HEK293 (cell line): ENCODE measurements at regions not wholly inside any gene's neighbourhood (a gene's known extent, or its start where the extent isn't known, plus 50 kb on each side); places are given as distances from the start of the nearest gene placed in this dataset.

Experiments used
- CTCF ChIA-PET: fragments of 350-600 bp; formaldehyde crosslinking; extraction: SDS; loops from one replicate; lab custom pipeline; 2021; ENCODE audit warnings: antibody characterized with exemption; lab: Yijun Ruan, JAX
- POLR2A ChIA-PET: fragments of 300-600 bp; formaldehyde crosslinking; extraction: SDS; loops from one replicate; lab custom pipeline; 2020; ENCODE audit warnings: antibody characterized with exemption, inconsistent platforms; lab: Yijun Ruan, JAX
- H3K27ac ChIP-seq: fragments of 200-500 bp; sonication (Bioruptor generic); 2 replicates; pipeline ENCODE4 v1.5.1; 2014; ENCODE audit warnings: low read depth, low read length, control low read depth, inconsistent platforms; ENCODE audit errors: extremely low read depth
- H3K36me3 ChIP-seq, 2 experiments: fragments of 200-500 bp in 1 of 2; sonication (Bioruptor generic) in 1 of 2; 1 replicate in 1 of 2; 2 replicates in 1 of 2; pipeline ENCODE4 v1.5.1; 2014 to 2017; ENCODE audit warnings: inconsistent platforms in 2 of 2, low read length in 2 of 2; ENCODE audit not compliant: control insufficient read depth in 2 of 2, insufficient read depth in 1 of 2
- H3K4me1 ChIP-seq: fragments of 200-500 bp; sonication (Bioruptor generic); 2 replicates; pipeline ENCODE4 v1.5.1; 2014; ENCODE audit warnings: mild to moderate bottlenecking, low read length, inconsistent platforms; ENCODE audit not compliant: control insufficient read depth, insufficient read depth
- H3K4me3 ChIP-seq: 2 replicates; pipeline ENCODE4 v1.5.1; 2011; ENCODE audit warnings: low read depth, mild to moderate bottlenecking, control low read depth, low read length, moderate library complexity
- H3K9me3 ChIP-seq: fragments of 200-500 bp; sonication (Bioruptor generic); 2 replicates; pipeline ENCODE4 v1.5.1; 2014; ENCODE audit warnings: low read depth, low read length, inconsistent platforms; ENCODE audit not compliant: control insufficient read depth, insufficient read depth
- BCL11B ChIP-seq: fragments of 450-650 bp; formaldehyde crosslinking; IDR thresholded peaks from 2 replicates; pipeline ENCODE4 v1.5.1; 2016; ENCODE audit warnings: low read depth, missing biosample characterization, missing genetic modification characterization
- FEZF1 ChIP-seq: fragments of 450-650 bp; formaldehyde crosslinking; IDR thresholded peaks from 2 replicates; pipeline ENCODE4 v1.5.1; 2016; ENCODE audit warnings: missing biosample characterization, missing genetic modification characterization
- GLIS2 ChIP-seq: fragments of 450-650 bp; formaldehyde crosslinking; IDR thresholded peaks from 2 replicates; pipeline ENCODE4 v1.5.1; 2016; ENCODE audit warnings: missing biosample characterization, missing genetic modification characterization
- KLF7 ChIP-seq: fragments of 450-650 bp; formaldehyde crosslinking; IDR thresholded peaks from 2 replicates; pipeline ENCODE4 v1.5.1; 2016; ENCODE audit warnings: missing biosample characterization, missing genetic modification characterization, borderline replicate concordance
- KLF9 ChIP-seq: fragments of 450-650 bp; formaldehyde crosslinking; IDR thresholded peaks from 2 replicates; pipeline ENCODE4 v1.5.1; 2016; ENCODE audit warnings: missing biosample characterization, missing genetic modification characterization, low read depth
- OVOL3 ChIP-seq: fragments of 450-650 bp; formaldehyde crosslinking; IDR thresholded peaks from 2 replicates; pipeline ENCODE4 v1.5.1; 2016; ENCODE audit warnings: missing biosample characterization, missing genetic modification characterization
- PRDM1 ChIP-seq: fragments of 450-650 bp; formaldehyde crosslinking; IDR thresholded peaks from 2 replicates; pipeline ENCODE4; 2016; ENCODE audit warnings: missing biosample characterization, missing genetic modification characterization
- PRDM2 ChIP-seq: fragments of 450-650 bp; formaldehyde crosslinking; IDR thresholded peaks from 2 replicates; pipeline ENCODE4 v1.5.1; 2016; ENCODE audit warnings: missing biosample characterization, missing genetic modification characterization, borderline replicate concordance
- RBAK ChIP-seq: fragments of 450-650 bp; formaldehyde crosslinking; IDR thresholded peaks from 2 replicates; pipeline ENCODE4 v1.5.1; 2016; ENCODE audit warnings: missing biosample characterization, missing genetic modification characterization
- REPIN1 ChIP-seq: fragments of 450-650 bp; formaldehyde crosslinking; IDR thresholded peaks from 2 replicates; pipeline ENCODE4 v1.5.1; 2017; ENCODE audit warnings: missing biosample characterization, missing genetic modification characterization, low read depth
- ZBTB20 ChIP-seq: fragments of 450-650 bp; formaldehyde crosslinking; IDR thresholded peaks from 2 replicates; pipeline ENCODE4 v1.5.1; 2016; ENCODE audit warnings: missing biosample characterization, missing genetic modification characterization
- ZBTB8A ChIP-seq: fragments of 450-650 bp; formaldehyde crosslinking; IDR thresholded peaks from 2 replicates; pipeline ENCODE4 v1.5.1; 2016; ENCODE audit warnings: missing biosample characterization, missing genetic modification characterization
- ZIC2 ChIP-seq: fragments of 450-650 bp; formaldehyde crosslinking; IDR thresholded peaks from 2 replicates; pipeline ENCODE4 v1.5.1; 2016; ENCODE audit warnings: missing biosample characterization, missing genetic modification characterization
- ZNF140 ChIP-seq: fragments of 450-650 bp; formaldehyde crosslinking; IDR thresholded peaks from 2 replicates; pipeline ENCODE4 v1.5.1; 2016; ENCODE audit warnings: missing biosample characterization, missing genetic modification characterization
- ZNF23 ChIP-seq: fragments of 450-650 bp; formaldehyde crosslinking; IDR thresholded peaks from 2 replicates; pipeline ENCODE4 v1.5.1; 2016; ENCODE audit warnings: missing biosample characterization, missing genetic modification characterization, borderline replicate concordance
- ZNF26 ChIP-seq: fragments of 450-650 bp; formaldehyde crosslinking; IDR thresholded peaks from 2 replicates; pipeline ENCODE4 v1.5.1; 2016; ENCODE audit warnings: missing biosample characterization, missing genetic modification characterization
- ZNF341 ChIP-seq: fragments of 450-650 bp; formaldehyde crosslinking; IDR thresholded peaks from 2 replicates; pipeline ENCODE4; 2016; ENCODE audit warnings: low read depth, missing biosample characterization, missing genetic modification characterization
- ZNF354C ChIP-seq: fragments of 450-650 bp; formaldehyde crosslinking; IDR thresholded peaks from 2 replicates; pipeline ENCODE4 v1.5.1; 2016; ENCODE audit warnings: missing biosample characterization, missing genetic modification characterization, low read depth, borderline replicate concordance
- ZNF398 ChIP-seq: fragments of 450-650 bp; formaldehyde crosslinking; IDR thresholded peaks from 2 replicates; pipeline ENCODE4 v1.5.1; 2017; ENCODE audit warnings: missing biosample characterization, missing genetic modification characterization
- ZNF423 ChIP-seq: fragments of 450-650 bp; formaldehyde crosslinking; IDR thresholded peaks from 2 replicates; pipeline ENCODE4 v1.5.1; 2016; ENCODE audit warnings: missing biosample characterization, missing genetic modification characterization
- ZNF473 ChIP-seq: fragments of 450-650 bp; formaldehyde crosslinking; IDR thresholded peaks from 2 replicates; pipeline ENCODE4 v1.5.1; 2017; ENCODE audit warnings: missing biosample characterization, missing genetic modification characterization
- ZNF48 ChIP-seq: fragments of 450-650 bp; formaldehyde crosslinking; IDR thresholded peaks from 2 replicates; pipeline ENCODE4 v1.5.1; 2016; ENCODE audit warnings: missing biosample characterization, missing genetic modification characterization
- ZNF501 ChIP-seq: fragments of 450-650 bp; formaldehyde crosslinking; IDR thresholded peaks from 2 replicates; pipeline ENCODE4 v1.5.1; 2016; ENCODE audit warnings: missing biosample characterization, missing genetic modification characterization
- ZNF514 ChIP-seq: fragments of 450-650 bp; formaldehyde crosslinking; IDR thresholded peaks from 2 replicates; pipeline ENCODE4 v1.5.1; 2016; ENCODE audit warnings: missing biosample characterization, missing genetic modification characterization
- ZNF560 ChIP-seq: fragments of 450-650 bp; formaldehyde crosslinking; IDR thresholded peaks from 2 replicates; pipeline ENCODE4 v1.5.1; 2017; ENCODE audit warnings: missing biosample characterization, missing genetic modification characterization, borderline replicate concordance
- ZNF571 ChIP-seq: fragments of 450-650 bp; formaldehyde crosslinking; IDR thresholded peaks from 2 replicates; pipeline ENCODE4 v1.5.0; 2017; ENCODE audit warnings: missing biosample characterization, missing genetic modification characterization
- ZNF580 ChIP-seq: fragments of 450-650 bp; formaldehyde crosslinking; IDR thresholded peaks from 2 replicates; pipeline ENCODE4 v1.5.1; 2016; ENCODE audit warnings: missing biosample characterization, missing genetic modification characterization
- ZNF776 ChIP-seq: fragments of 450-650 bp; formaldehyde crosslinking; IDR thresholded peaks from 2 replicates; pipeline ENCODE4 v1.5.0; 2017; ENCODE audit warnings: missing biosample characterization, missing genetic modification characterization, borderline replicate concordance
- ZNF785 ChIP-seq: fragments of 450-650 bp; formaldehyde crosslinking; IDR thresholded peaks from 2 replicates; pipeline ENCODE4 v1.5.1; 2016; ENCODE audit warnings: missing biosample characterization, missing genetic modification characterization
- ZNF791 ChIP-seq: fragments of 450-650 bp; formaldehyde crosslinking; IDR thresholded peaks from 2 replicates; pipeline ENCODE4 v1.5.1; 2016; ENCODE audit warnings: missing biosample characterization, missing genetic modification characterization
- ZSCAN5A ChIP-seq: fragments of 450-650 bp; formaldehyde crosslinking; IDR thresholded peaks from 2 replicates; pipeline ENCODE4 v1.5.1; 2016; ENCODE audit warnings: missing biosample characterization, missing genetic modification characterization

GRCh38 chr2:38477006-38477405 lies 99.9 kb upstream of the ATL2 start:
- CTCF ChIA-PET = interaction anchor here (0.5 to 1.1 kb wide), 3 partner anchors 11 to 83 kb away, joined by 3 to 4 read pairs (median 3); no protein-coding TSS in a partner anchor

GRCh38 chr2:38475567-38475881 lies 98.5 kb upstream of the ATL2 start:
- H3K27ac ChIP-seq = no peak overlapping the region
- H3K9me3 ChIP-seq = no peaks in the 10 kb centered on the region
- H3K36me3 ChIP-seq = no peaks in the 10 kb centered on the region
- no peak for TF ChIP-seq BCL11B (tag by site-specific recombination)
- no peak for TF ChIP-seq ZNF140 (tag by site-specific recombination)
- TF ChIP-seq PRDM2 (tag by site-specific recombination) = no peak
- TF ChIP-seq ZNF560 (tag by site-specific recombination) = no peak
- TF ChIP-seq KLF7 (tag by site-specific recombination) = no peak
- no peak for TF ChIP-seq ZNF473 (tag by site-specific recombination)
- no peak for TF ChIP-seq ZNF398 (tag by site-specific recombination)
- no peak for TF ChIP-seq REPIN1
- no peak for TF ChIP-seq ZNF23
- no peak for TF ChIP-seq ZNF423
- TF ChIP-seq ZIC2 (tag by site-specific recombination) = no peak
- CTCF ChIA-PET = interaction anchor here (0.6 to 2.2 kb wide), 5 partner anchors 10 to 724 kb away, joined by 3 to 9 read pairs (median 4); no protein-coding TSS in a partner anchor
- H3K4me3 ChIP-seq = no peak overlapping the region
- POLR2A ChIA-PET = no interaction called here
- no peaks in the 10 kb centered on the region for H3K4me1 ChIP-seq

More at GRCh38 chr2:38477006-38477405, 99.9 kb upstream of the ATL2 start:
- TF ChIP-seq ZNF341 (tag by site-specific recombination) = no peak
- TF ChIP-seq KLF9 (tag by site-specific recombination) = no peak
- no peak for TF ChIP-seq PRDM1 (tag by site-specific recombination)
- no peak for TF ChIP-seq ZNF514 (tag by site-specific recombination)
- no peak for TF ChIP-seq ZNF785
- TF ChIP-seq ZBTB8A (tag by site-specific recombination) = no peak
- no peak for TF ChIP-seq ZBTB20 (tag by site-specific recombination)
- TF ChIP-seq ZNF48 (tag by site-specific recombination) = no peak
- TF ChIP-seq ZNF776 (tag by site-specific recombination) = no peak
- no peak for TF ChIP-seq OVOL3 (tag by site-specific recombination)
- TF ChIP-seq GLIS2 (tag by site-specific recombination) = no peak
- no peak for TF ChIP-seq ZSCAN5A (tag by site-specific recombination)
- no peak for TF ChIP-seq RBAK (tag by site-specific recombination)
- TF ChIP-seq ZNF501 (tag by site-specific recombination) = no peak
- no peak for TF ChIP-seq ZNF791 (tag by site-specific recombination)
- TF ChIP-seq ZNF26 (tag by site-specific recombination) = no peak
- TF ChIP-seq ZNF354C (tag by site-specific recombination) = no peak
- no peak for TF ChIP-seq ZNF580 (tag by site-specific recombination)
- TF ChIP-seq FEZF1 (tag by site-specific recombination) = no peak
- no peak for TF ChIP-seq ZNF571 (tag by site-specific recombination)
- no peak overlapping the region for H3K27ac ChIP-seq
- H3K36me3 ChIP-seq = no peaks in the 10 kb centered on the region
- H3K4me1 ChIP-seq = no peaks in the 10 kb centered on the region
- H3K4me3 ChIP-seq = no peak overlapping the region
- no peaks in the 10 kb centered on the region for H3K9me3 ChIP-seq
- POLR2A ChIA-PET = no interaction called here
